ENCODE measurements at regions not wholly inside any gene's neighbourhood (a gene's known extent, or its start where the extent isn't known, plus 50 kb on each side); places are given as distances from the start of the nearest gene placed in this dataset.

GRCh38 chr20:56816349-56816748 lies 187.2 kb downstream of the TFAP2C start:
- TF ChIP-seq, protein P1, sequence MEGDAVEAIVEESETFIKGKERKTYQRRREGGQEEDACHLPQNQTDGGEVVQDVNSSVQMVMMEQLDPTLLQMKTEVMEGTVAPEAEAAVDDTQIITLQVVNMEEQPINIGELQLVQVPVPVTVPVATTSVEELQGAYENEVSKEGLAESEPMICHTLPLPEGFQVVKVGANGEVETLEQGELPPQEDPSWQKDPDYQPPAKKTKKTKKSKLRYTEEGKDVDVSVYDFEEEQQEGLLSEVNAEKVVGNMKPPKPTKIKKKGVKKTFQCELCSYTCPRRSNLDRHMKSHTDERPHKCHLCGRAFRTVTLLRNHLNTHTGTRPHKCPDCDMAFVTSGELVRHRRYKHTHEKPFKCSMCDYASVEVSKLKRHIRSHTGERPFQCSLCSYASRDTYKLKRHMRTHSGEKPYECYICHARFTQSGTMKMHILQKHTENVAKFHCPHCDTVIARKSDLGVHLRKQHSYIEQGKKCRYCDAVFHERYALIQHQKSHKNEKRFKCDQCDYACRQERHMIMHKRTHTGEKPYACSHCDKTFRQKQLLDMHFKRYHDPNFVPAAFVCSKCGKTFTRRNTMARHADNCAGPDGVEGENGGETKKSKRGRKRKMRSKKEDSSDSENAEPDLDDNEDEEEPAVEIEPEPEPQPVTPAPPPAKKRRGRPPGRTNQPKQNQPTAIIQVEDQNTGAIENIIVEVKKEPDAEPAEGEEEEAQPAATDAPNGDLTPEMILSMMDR (IDR thresholded peaks at IDR 0.05; ENCODE audit: low read length) = no peak
- no peak for TF ChIP-seq EZH2 (IDR thresholded peaks at IDR 0.05; ENCODE audit: borderline replicate concordance, low read length)
- Histone ChIP-seq H3K9ac (ENCODE audit: low read length) (no peak overlapping the region), H3K4me1 (ENCODE audit: insufficient read depth, low read length, severe bottlenecking) (no peaks in the 10 kb centered on the region), H3F3A (ENCODE audit: insufficient read depth, low read length) (no peaks in the 10 kb centered on the region), H3K36me3 (ENCODE audit: insufficient read depth, low read length) (no peaks in the 10 kb centered on the region), H3K4me3 (ENCODE audit: low read depth, low read length, poor library complexity, severe bottlenecking) (no peak overlapping the region), H3K27ac (ENCODE audit: low read depth, low read length, poor library complexity, severe bottlenecking) (no peak overlapping the region), H3K27me3 (ENCODE audit: insufficient read depth, low read length) (no peaks in the 10 kb centered on the region), H3K9me3 (ENCODE audit: low read length) (no peaks in the 10 kb centered on the region), H3K9me2 (ENCODE audit: low read depth, low read length) (no peaks in the 10 kb centered on the region), H4K20me1 (ENCODE audit: insufficient read depth, low read length) (no peaks in the 10 kb centered on the region), H2AFZ (ENCODE audit: low read length) (no peak overlapping the region), H3K4me2 (ENCODE audit: low read length) (no peak overlapping the region), H3K79me2 (ENCODE audit: insufficient read depth, low read length) (no peaks in the 10 kb centered on the region)

DNA sequence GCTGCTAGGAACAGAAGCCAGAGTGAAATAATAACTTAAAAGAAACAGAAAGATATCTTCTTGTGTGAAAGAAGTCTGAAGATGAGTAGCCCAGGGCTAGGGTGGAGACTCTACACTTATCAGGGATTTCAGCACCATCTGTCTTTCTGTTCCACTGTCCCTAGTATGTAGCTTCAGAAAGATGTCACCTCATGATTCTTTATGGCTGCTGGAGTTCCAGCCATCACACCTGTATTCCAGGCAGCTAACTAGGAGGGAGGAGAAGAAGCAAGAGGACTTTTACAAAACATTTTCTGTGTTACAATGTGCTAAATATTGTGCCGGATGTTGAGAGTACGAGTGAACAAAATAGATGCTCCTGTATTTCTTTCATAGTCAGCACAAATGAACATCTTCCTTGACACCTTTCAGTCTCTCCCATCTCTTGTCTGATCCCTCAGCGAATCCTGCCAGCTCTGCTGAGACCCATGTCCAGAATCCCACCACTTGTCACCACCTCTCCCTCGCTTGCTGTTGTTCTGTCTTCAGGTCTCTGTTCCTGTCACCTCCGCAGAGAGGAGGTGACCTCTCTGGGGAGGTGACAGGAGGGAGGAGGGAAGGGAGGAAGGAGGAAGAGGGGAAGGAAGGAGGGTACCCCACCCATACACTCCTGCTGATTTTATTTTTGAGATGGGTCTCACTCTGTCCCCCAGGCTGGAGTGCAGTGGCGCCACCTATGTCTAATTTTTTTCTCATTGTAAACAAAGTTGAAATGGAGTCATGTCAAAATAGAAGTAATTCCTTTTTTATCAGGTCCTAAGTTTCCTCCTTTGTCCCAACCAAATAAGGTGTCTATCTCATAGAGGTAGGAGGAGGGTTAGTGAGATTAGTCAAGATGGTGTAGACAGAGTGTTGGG lies 188.9 kb downstream of the TFAP2C start:
- Histone ChIP-seq H3K9ac (ENCODE audit: low read length) (no peak overlapping the region), H3K9me3 (ENCODE audit: low read length) (no peaks in the 10 kb centered on the region), H3K4me2 (ENCODE audit: low read length) (no peak overlapping the region), H3F3A (ENCODE audit: insufficient read depth, low read length) (no peaks in the 10 kb centered on the region), H4K20me1 (ENCODE audit: insufficient read depth, low read length) (no peaks in the 10 kb centered on the region), H3K9me2 (ENCODE audit: low read depth, low read length) (no peaks in the 10 kb centered on the region), H3K79me2 (ENCODE audit: insufficient read depth, low read length) (no peaks in the 10 kb centered on the region), H2AFZ (ENCODE audit: low read length) (no peak overlapping the region), H3K4me1 (ENCODE audit: insufficient read depth, low read length, severe bottlenecking) (no peaks in the 10 kb centered on the region), H3K36me3 (ENCODE audit: insufficient read depth, low read length) (no peaks in the 10 kb centered on the region), H3K4me3 (ENCODE audit: low read depth, low read length, poor library complexity, severe bottlenecking) (no peak overlapping the region), H3K27me3 (ENCODE audit: insufficient read depth, low read length) (no peaks in the 10 kb centered on the region), H3K27ac (ENCODE audit: low read depth, low read length, poor library complexity, severe bottlenecking) (no peak overlapping the region)
- no peak for TF ChIP-seq EZH2 (IDR thresholded peaks at IDR 0.05; ENCODE audit: borderline replicate concordance, low read length)
- TF ChIP-seq, protein P1 (IDR thresholded peaks at IDR 0.05; ENCODE audit: low read length) = no peak

- H3K4me1 ChIP-seq (ENCODE audit: insufficient read depth, low read length, severe bottlenecking) = no peaks in the 10 kb centered on the region
- no peaks in the 10 kb centered on the region for H4K20me1 ChIP-seq (ENCODE audit: insufficient read depth, low read length)
- no peaks in the 10 kb centered on the region for H3K9me2 ChIP-seq (ENCODE audit: low read depth, low read length)
- H3K79me2 ChIP-seq (ENCODE audit: insufficient read depth, low read length) = no peaks in the 10 kb centered on the region
- H3K9ac ChIP-seq (ENCODE audit: low read length) = no peak overlapping the region
- H3K4me2 ChIP-seq (ENCODE audit: low read length) = no peak overlapping the region
- no peak for TF ChIP-seq EZH2 (IDR thresholded peaks at IDR 0.05; ENCODE audit: borderline replicate concordance, low read length)
- no peak overlapping the region for H3K27ac ChIP-seq (ENCODE audit: low read depth, low read length, poor library complexity, severe bottlenecking)
- H3K27me3 ChIP-seq (ENCODE audit: insufficient read depth, low read length) = no peaks in the 10 kb centered on the region
- H3K9me3 ChIP-seq (ENCODE audit: low read length) = no peaks in the 10 kb centered on the region
- H3K4me3 ChIP-seq (ENCODE audit: low read depth, low read length, poor library complexity, severe bottlenecking) = no peak overlapping the region
- H3K36me3 ChIP-seq (ENCODE audit: insufficient read depth, low read length) = no peaks in the 10 kb centered on the region
- no peak overlapping the region for H2AFZ ChIP-seq (ENCODE audit: low read length)
- H3F3A ChIP-seq (ENCODE audit: insufficient read depth, low read length) = no peaks in the 10 kb centered on the region
Observed at GRCh38 chr20:56820984-56821383, 191.9 kb downstream of the TFAP2C start.
